Endothelial cell of umbilical vein (primary cell): ENCODE measurements at regions not wholly inside any gene's neighbourhood (a gene's known extent, or its start where the extent isn't known, plus 50 kb on each side); places are given as distances from the start of the nearest gene placed in this dataset.

ENCODE experiments used
- BruUV-seq: library from RNA; stranded (reverse); fragments of 400-500 nt; replicated peaks from 2 replicates; lab custom pipeline; 2021; lab: Mats Ljungman, UMichigan
- CTCF ChIA-PET: fragments of 300-600, 350-600 bp; sonication (Branson Sonifier 250); formaldehyde crosslinking; loops from one replicate; lab custom pipeline; 2021; ENCODE audit warnings: antibody characterized with exemption, inconsistent platforms; lab: Charles Lee
- POLR2A ChIA-PET: fragments of 300-600, 350-600 bp; sonication (Branson Sonifier 250); formaldehyde crosslinking; loops from one replicate; lab custom pipeline; 2021; ENCODE audit warnings: antibody characterized with exemption, inconsistent platforms; lab: Charles Lee
- DNase-seq: peaks from one replicate; pipeline ENCODE4 v3.0.0-alpha.2; 2011; ENCODE audit warnings: low read depth, low spot score
- FAIRE-seq: peaks from 2 replicates; lab custom pipeline; 2011; peaks lifted over from hg19 to GRCh38; lab: Jason Lieb, UNC
- H2AFZ ChIP-seq: 2 replicates; pipeline ENCODE4 v1.6.0; 2012; ENCODE audit warnings: low read depth, low read length, control low read depth, inconsistent platforms
- H3K27ac ChIP-seq: 2 replicates; pipeline ENCODE4 v1.5.1; 2011; ENCODE audit warnings: low read depth, mild to moderate bottlenecking, control low read depth, low read length, moderate library complexity; ENCODE audit not compliant: insufficient read depth
- H3K27me3 ChIP-seq, 2 experiments: 2 replicates each; pipeline versions ENCODE4 v1.6.0 to v1.6.1; 2011; ENCODE audit warnings: low read length in 2 of 2, mixed read lengths in 1 of 2; ENCODE audit not compliant: control insufficient read depth in 2 of 2, insufficient read depth in 2 of 2
- H3K36me3 ChIP-seq, 2 experiments: 2 replicates in 1 of 2; 3 replicates in 1 of 2; pipeline ENCODE4 v1.5.1; 2011; ENCODE audit warnings: low read length in 2 of 2, mild to moderate bottlenecking in 1 of 2, moderate library complexity in 1 of 2; ENCODE audit not compliant: control insufficient read depth in 2 of 2, insufficient read depth in 2 of 2; ENCODE audit errors: extremely low read depth in 1 of 2
- H3K4me1 ChIP-seq: 3 replicates; pipeline ENCODE4 v1.5.1; 2011; ENCODE audit warnings: mild to moderate bottlenecking, low read length; ENCODE audit not compliant: control insufficient read depth, insufficient read depth; ENCODE audit errors: extremely low read depth
- H3K4me2 ChIP-seq: 2 replicates; pipeline ENCODE4 v1.6.1; 2011; ENCODE audit warnings: low read length, control low read depth, mixed read lengths; ENCODE audit not compliant: insufficient read depth
- H3K4me3 ChIP-seq, 3 experiments: fragments of 200-600 bp in 1 of 3; sonication (generic), shearing (Covaris generic) in 1 of 3; replicated peaks in 1 of 3; 2 replicates each; pipeline ENCODE4 v1.5.1; 2011 to 2016; ENCODE audit warnings: control low read depth in 3 of 3, low read length in 3 of 3, mild to moderate bottlenecking in 2 of 3, inconsistent platforms in 1 of 3, low read depth in 1 of 3, moderate library complexity in 1 of 3; ENCODE audit not compliant: insufficient read depth in 1 of 3
- H3K79me2 ChIP-seq: 2 replicates; pipeline ENCODE4 v1.6.0; 2012; ENCODE audit warnings: low read length, inconsistent platforms; ENCODE audit not compliant: control insufficient read depth, insufficient read depth
- H3K9ac ChIP-seq: replicated peaks from 2 replicates; pipeline ENCODE3; 2011; ENCODE audit warnings: low read length, control low read depth; ENCODE audit not compliant: insufficient read depth; ENCODE audit errors: extremely low read depth
- H3K9me1 ChIP-seq: replicated peaks from 3 replicates; pipeline ENCODE4 v1.6.0; 2011; ENCODE audit warnings: mild to moderate bottlenecking, low read length; ENCODE audit not compliant: control insufficient read depth, insufficient read depth; ENCODE audit errors: extremely low read depth
- H3K9me3 ChIP-seq: replicated peaks from 2 replicates; pipeline ENCODE4 v1.5.1; 2012; ENCODE audit warnings: low read length, inconsistent platforms; ENCODE audit not compliant: control insufficient read depth, insufficient read depth
- H4K20me1 ChIP-seq: replicated peaks from 2 replicates; pipeline ENCODE3; 2011; ENCODE audit warnings: mild to moderate bottlenecking, low read length; ENCODE audit not compliant: control insufficient read depth, insufficient read depth; ENCODE audit errors: extremely low read depth
- CTCF ChIP-seq, 2 donors: IDR thresholded peaks; 1 replicate in 1 of 2; 2 replicates in 1 of 2; pipeline ENCODE4 v1.5.1; 2011; ENCODE audit warnings: low read length in 2 of 2, mild to moderate bottlenecking in 2 of 2, moderate library complexity in 2 of 2, control low read depth in 1 of 2, inconsistent platforms in 1 of 2, low read depth in 1 of 2; ENCODE audit not compliant: insufficient read depth in 1 of 2; ENCODE audit errors: extremely low read depth in 1 of 2
- EZH2 ChIP-seq: IDR thresholded peaks from 2 replicates; pipeline ENCODE4 v1.6.1; 2012; ENCODE audit warnings: borderline replicate concordance, low read depth, mild to moderate bottlenecking, moderate library complexity, low read length, inconsistent platforms; ENCODE audit not compliant: severe bottlenecking
- FOS ChIP-seq: IDR thresholded peaks from 2 replicates; pipeline ENCODE4 v1.6.1; 2011; ENCODE audit warnings: mild to moderate bottlenecking, low read length, moderate library complexity, borderline replicate concordance; ENCODE audit not compliant: insufficient read depth
- GATA2 ChIP-seq: IDR thresholded peaks from 2 replicates; pipeline ENCODE4 v1.7.0; 2011; ENCODE audit warnings: low read depth, mild to moderate bottlenecking, moderate library complexity, mixed read lengths, low read length; ENCODE audit not compliant: insufficient read length, insufficient read depth
- JUN ChIP-seq: IDR thresholded peaks from 2 replicates; pipeline ENCODE4 v1.6.1; 2011; ENCODE audit warnings: borderline replicate concordance, low read depth; ENCODE audit not compliant: insufficient read length, insufficient read depth
- MAX ChIP-seq: IDR thresholded peaks from 2 replicates; pipeline ENCODE4 v1.6.1; 2011; ENCODE audit not compliant: insufficient read depth, insufficient read length
- MYC ChIP-seq: IDR thresholded peaks from one replicate; pipeline ENCODE4 v1.6.1; 2011; ENCODE audit warnings: mild to moderate bottlenecking, low read depth, low read length
- POLR2A ChIP-seq: IDR thresholded peaks from 2 replicates; pipeline ENCODE4 v1.6.1; 2012; ENCODE audit warnings: low read depth, mild to moderate bottlenecking, control low read depth, low read length
- POLR2AphosphoS5 ChIP-seq: IDR thresholded peaks from 2 replicates; pipeline ENCODE4 v1.6.1; 2012; ENCODE audit warnings: low read depth, mild to moderate bottlenecking, control low read depth, low read length, moderate library complexity; ENCODE audit not compliant: insufficient read depth
- dilution Hi-C: fragments of 300-500 bp; cut with MboI; formaldehyde crosslinking; loops from one replicate; pipeline ENCODE4 v1.15.0; 2019; ENCODE audit warnings: low sequenced_read_pairs; ENCODE audit not compliant: extremely low pct_ligation_motif_present
- intact Hi-C: fragments of 100-400 bp; cut with micrococcal nuclease; formaldehyde crosslinking; loops from one replicate; pipeline ENCODE4 v1.10.0; 2022

- Histone ChIP-seq H3K36me3 (no peaks in the 10 kb centered on the region), H3K79me2 (no peaks in the 10 kb centered on the region), H3K27me3 (no peaks in the 10 kb centered on the region), H4K20me1 (no peaks in the 10 kb centered on the region), H3K9me3 (no peaks in the 10 kb centered on the region), H3K9ac (no peak overlapping the region), H2AFZ (no peak overlapping the region), H3K9me1 (no peaks in the 10 kb centered on the region), H3K4me1 (peaks cover 3% of the 10 kb centered on the region), H3K4me3 (no peak overlapping the region), H3K27ac (no peak overlapping the region), H3K4me2 (no peak overlapping the region)
- intact Hi-C loops (no loop called here), dilution Hi-C loops (no loop called here)
- TF ChIP-seq JUN (no peak), FOS (no peak), MYC (no peak), POLR2AphosphoS5 (no peak), MAX (no peak), POLR2A (no peak), EZH2 (no peak), GATA2 (no peak), CTCF (IDR thresholded peaks at IDR 0.05; ENCODE audit: extremely low read depth in 1 of 2, insufficient read depth in 1 of 2, low read depth in 1 of 2, low read length in 2 of 2) (no peak)
- POLR2A ChIA-PET: no interaction called here
- CTCF ChIA-PET: interaction anchor here (0.8 to 1.4 kb wide), 2 partner anchors 10 to 412 kb away, joined by 3 read pairs; no protein-coding TSS in a partner anchor
- peak; percentile 28 for FAIRE-seq
- peak; percentile 32 for DNase-seq
- BruUV-seq: no TSS peak
Observed at GRCh38 chr1:172843444-172843843, 184.5 kb downstream of the FASLG start.
